ENCODE measurements at regions not wholly inside any gene's neighbourhood (a gene's known extent, or its start where the extent isn't known, plus 50 kb on each side); places are given as distances from the start of the nearest gene placed in this dataset.
"Not testable (repeated sequence)": the region's sequence is repeated elsewhere in the genome, so short reads cannot be mapped to it uniquely, and the experiment has no call there.

DNA sequence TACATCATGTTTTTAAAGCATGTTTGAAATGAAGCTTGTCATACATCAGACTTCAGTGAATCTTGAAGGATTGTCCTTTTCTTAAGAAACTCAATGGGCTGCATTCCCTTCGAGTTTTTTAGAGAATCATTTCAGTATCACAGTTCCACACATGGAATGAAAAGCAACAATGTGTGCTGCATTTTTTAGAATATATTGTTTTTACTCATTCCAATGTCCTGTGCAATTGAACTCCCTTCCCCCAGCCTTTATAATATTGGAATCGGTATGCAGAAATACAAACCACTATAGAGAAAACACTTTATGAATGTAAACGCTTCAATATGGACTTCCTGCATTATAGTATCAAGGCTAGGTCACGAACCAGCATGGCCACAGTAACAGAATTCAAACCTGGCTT lies 634.4 kb downstream of the GATA3 start:
- DNase-seq (ENCODE audit: low spot score): no peak

DNA sequence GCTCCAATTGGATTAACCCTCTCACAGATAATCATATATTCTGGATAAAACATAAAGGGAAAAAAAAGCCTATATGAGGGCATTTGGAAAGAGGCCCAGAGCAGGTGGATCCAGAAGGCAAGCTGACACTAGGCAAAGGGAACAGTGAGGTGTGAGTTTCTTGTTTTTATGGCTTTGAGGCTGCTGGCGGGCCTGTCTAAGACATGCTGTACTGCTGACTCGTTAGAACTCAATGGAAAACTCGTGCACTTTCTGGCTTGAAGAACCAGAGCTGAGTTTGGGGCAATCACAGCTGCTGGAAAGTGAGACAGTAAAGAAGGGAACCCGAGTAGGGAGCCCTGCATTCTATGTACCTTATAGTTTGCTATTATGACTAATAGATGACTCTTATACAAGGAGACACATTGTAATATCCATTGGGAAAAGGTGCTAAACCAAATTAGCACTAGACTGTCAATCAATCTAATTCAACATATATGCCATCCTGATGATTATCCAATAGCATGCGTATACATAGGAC lies 637.1 kb downstream of the GATA3 start:
- no peak for DNase-seq (ENCODE audit: low spot score)

DNA sequence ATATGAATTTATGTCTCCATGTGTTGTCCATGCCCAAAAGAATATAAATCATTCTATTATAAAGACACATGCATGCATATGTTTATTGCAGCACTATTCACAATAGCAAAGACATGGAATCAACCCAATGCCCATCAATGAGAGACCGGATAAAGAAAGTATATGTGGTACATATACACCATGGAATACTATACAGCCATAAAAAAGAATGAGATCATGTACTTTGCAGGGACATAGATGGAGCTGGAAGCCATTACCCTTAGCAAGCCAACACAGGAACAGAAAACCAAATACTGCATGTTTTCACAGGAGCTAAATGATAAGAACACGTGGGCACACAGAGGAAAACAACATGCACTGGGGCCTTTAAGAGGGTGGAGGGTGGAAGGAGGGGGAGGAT lies 639.1 kb downstream of the GATA3 start:
- not testable (repeated sequence) for DNase-seq (ENCODE audit: low spot score)

DNA sequence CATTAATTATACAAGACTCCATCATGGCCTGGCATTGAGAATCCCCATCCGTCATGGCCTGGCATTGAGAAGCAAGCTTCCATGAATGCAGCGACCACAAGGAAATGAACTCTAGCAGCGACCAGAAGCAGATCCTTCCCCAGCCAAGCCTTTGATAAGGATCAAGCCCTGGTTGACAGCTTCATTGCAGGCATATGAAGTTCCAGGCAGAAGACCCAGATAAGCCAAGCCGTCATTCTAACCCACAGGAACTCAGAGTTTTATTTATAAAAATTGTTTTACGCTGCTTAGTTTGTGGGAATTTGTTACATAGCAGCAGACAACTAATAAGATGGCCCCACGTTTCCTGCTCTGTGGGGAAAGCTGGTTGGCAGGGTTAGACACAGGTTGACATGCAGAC lies 642.3 kb downstream of the GATA3 start:
- DNase-seq (ENCODE audit: low spot score): no peak

DNA sequence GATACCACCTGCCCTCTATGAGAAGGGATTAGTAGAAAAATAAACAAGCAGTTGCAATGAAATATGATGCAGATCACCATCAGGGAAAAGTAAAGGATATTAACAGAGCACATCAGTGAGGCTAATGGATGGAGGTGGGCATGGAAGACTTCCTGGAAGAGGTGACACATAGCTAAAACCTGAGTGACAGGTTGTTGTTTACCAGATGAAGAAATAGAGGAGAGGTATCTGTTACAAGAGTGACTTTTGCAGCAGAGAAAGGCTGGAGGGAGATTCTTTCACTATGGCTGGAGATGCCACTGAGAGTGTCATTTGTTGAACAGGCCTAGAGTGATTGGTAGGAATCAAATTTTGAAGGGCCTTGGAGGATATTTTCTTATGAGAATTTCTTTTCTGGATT lies 646.2 kb downstream of the GATA3 start:
- no peak for DNase-seq (ENCODE audit: low spot score)

DNA sequence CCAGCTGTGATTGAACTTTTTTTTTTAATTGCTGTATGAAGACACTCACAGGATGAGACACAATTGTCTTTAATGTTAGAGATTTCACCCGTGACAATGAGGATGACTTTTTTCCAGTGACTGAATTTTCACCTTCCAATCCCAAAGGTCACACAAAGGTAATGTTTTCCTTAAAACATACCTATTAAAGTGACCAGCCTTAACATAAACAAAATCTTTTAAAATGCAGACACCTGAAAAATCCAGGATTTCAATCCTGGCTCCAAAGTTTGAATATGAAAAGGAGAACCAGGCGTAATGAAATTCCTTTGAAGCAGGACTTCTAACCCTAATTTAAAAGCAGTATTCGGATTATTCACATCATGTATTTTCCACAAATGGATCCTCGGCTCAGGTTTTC lies 647.7 kb downstream of the GATA3 start:
- no peak for DNase-seq (ENCODE audit: low spot score)

DNA sequence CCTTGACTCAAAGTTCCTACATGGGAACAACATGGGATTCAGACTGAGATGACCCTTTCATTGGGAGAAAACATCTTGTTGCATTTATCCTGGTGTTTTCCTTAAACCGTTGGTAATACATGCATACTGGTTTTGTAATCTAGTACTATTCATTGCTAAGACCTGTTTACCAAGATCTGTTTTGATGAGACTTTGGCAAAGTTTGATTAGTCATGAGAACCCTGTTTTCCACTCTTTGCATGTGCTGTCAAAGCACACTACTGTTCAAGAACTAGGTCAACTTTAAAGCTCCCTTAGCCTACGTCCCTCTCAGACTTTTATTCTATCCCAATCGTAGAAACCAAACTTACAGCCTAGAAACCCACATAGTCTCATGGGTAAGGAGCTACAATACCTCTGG lies 650.9 kb downstream of the GATA3 start:
- DNase-seq (ENCODE audit: low spot score): no peak

DNA sequence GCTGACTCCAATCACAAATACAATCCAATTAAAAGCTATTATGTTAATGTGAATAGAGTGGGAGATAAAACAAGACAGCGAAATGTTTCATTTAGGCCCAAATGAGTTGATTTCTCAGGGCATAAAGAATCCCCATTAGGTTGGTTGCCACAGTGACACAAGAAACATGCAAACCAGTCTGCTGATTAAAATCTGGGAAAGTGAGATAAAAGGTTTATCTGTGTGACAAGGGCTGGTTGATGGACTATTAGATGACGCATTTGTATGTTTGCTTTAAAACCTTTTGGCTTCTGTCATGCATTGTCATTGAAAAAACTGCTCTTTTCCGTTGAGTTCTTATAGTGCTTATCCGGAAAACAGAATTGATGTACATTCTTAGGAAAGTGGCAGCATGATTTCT lies 658.2 kb downstream of the GATA3 start:
- DNase-seq (ENCODE audit: low spot score): no peak

DNA sequence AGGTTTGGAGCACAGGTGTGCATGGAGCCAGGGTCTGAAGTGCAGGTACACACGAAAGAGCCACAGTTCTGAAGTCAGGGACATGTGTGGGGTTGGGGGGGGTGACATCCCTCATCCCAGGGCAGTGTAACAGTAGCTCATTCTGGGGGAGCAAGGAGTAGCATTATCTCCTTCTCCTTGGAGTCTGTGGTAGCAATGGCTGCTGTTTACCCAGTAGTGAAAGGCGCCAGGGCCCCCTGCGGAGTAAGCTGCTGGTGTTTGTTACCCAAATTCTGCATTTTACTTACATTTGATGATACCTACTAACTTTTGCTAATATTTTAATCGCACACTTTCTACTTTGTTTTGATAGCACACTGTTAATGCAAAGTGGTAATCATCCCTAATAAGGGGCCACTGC lies 665.5 kb downstream of the GATA3 start:
- DNase-seq (ENCODE audit: low spot score): no peak

DNA sequence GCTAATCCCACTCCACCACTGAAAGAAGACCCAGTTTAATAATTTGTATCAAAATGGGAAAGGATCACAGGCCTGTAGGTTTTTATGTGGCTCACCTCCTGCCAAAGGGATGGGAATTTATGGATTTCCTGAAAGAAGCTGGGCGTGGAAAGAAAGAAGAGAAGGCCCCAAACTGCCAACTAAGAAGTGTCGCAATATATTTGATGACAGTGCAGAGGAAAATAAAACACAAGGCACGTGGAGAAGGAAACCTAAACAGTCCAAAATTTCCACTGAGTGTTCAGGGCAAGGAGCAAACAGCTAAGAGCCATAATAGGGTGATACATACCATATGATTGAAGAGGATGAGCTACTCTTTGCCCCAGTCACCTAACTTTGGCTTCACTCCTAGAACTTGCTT lies 667.2 kb downstream of the GATA3 start:
- peak; percentile 45 for DNase-seq (ENCODE audit: low spot score)

DNA sequence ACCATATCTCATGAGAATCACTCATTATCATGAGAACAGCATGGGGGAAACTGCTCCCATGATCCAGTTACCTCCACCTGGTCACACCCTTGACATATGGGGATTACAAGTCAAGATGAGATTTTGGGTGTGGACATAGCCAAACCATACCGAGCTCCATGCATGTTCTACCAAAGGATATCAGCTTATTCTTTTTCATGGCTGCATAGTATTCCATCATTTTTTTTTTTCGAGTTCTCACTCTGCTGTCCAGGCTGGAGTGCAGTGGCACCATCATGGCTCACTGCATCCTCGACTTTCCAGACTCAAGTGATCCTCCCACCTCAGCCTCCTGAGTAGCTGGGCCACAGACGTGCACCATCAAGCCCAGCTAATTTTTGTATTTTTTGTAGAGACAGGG lies 668.3 kb downstream of the GATA3 start:
- no peak for DNase-seq (ENCODE audit: low spot score)

DNA sequence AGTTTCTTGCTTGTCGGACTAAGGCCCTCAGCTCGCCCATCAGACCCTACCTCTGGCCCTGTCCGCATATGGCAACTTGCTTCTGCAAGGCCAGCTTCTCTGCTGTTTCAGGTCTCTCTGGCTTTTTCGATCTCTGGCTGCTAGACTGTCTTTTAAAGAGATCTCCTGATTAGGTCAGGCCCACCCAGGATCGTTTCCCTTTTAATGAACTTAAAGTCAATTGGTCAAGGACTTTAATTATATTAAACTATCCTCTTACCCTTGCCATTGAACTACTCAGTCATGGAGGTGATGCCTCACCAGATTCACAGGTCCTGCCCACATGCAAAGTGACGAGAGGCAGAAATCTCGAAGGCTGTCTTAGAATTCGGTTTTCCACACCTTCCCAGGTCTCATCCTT lies 670.9 kb downstream of the GATA3 start:
- DNase-seq (ENCODE audit: low spot score): no peak

DNA sequence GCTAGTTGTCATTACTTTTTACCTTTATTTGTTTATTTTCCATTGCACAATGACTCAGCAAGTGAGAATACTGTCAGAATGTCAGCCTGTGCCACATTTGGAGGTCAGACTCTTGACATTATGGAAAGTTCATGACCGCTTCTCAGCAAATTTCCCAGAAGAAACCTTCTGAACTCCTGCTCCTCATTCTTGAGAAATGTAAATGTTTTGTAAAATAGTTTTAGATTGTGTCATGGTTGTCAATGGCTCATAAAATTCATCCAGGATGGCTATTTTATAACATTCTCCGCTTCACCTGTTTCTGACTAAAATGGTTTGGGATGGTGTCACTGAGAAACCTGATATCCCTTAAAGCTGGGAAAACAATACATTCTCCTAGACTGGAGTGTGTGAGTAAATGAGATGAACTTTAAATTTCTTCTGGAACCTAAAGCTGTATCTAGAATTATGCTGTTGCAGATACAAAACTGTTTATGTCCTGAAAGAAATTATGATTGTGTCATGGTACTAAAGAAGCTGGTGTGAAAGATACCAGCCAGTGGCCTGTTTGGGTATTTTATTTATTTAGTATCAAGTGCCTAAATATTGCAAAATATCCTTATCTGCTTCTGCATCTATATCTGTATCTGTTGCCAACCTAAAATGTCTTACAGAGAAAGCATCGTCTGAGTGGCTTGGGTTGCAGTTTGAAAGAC lies 671.7 kb downstream of the GATA3 start:
- DNase-seq (ENCODE audit: low spot score): peak; percentile 12

DNA sequence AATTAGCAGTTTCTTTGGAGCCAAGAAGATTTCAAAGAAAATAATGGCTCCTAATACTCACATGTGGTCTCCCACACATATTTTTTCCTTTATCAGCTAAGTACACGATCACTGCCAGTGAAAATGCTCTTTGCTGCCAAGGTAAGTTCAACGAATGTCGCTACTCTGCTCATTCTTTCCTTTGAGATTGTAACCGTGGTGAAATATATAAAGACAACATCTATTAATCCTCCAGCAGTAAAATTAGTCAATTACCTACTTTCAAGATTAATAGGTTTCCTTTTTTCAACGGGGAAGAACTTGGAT lies 672.2 kb downstream of the GATA3 start:
- DNase-seq (ENCODE audit: low spot score): no peak

DNA sequence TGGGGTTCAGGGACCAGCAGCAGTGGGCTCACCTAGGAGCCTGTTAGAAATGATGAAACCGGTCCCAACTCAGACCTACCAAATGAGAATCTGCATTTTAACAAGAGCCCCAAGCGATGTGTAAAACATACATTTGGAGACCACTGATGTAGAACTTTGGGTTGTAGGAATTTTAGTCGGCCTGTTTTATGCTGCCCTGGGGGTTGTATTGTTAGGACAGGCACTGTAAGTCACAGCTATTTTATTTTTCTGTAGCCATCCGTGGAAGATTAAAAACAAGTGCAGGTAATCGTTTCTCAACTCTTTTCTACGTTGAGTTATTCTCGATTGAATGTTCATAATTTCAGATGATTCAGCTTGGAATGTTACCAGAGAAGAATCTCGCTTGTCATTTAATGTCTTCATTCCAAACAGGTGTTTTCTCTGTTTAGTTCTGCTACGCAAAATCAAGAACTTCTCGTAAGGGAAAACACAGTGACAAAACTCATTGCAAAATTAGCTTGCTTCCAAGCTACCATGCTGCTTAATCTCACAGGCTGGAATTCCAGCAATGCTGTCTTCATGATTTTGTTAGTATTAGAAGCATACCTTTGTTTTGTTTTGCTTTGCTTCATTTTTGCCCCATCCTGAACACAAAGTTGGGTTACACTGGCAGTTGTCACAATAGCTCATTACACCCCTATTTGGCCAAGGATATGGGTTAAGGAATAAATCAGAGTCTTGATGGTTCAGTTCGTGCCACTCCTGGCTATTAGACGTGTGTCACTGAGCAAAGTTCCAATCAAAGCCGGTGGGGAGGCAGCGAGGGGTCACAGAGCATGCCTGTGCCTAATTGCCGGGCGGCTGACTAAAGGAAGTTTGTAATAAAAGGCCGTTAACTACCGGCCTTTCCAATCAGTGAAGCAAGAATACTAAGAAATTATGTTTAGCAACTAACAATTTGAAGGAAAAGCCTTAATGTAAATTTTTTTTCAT lies 676.9 kb downstream of the GATA3 start:
- DNase-seq (ENCODE audit: low spot score): no peak

DNA sequence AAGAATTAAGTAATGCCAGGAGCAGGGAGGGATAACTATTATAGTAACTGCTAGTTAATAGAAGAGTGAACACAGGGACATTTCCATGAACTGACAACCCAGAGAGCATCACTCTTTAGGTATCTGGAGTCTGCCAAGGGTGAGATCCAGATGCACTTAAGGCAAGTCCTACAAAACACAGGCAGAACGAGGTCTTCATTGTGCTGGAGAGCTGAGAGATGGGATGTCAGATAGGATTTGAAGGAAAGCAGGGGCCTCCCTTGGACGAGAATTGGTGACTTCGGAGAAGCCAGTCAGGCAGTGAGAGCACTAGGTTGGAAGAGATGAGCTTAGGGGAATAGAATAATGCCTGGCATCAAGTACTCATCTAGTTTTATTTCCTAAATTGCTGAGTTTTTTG lies 684.5 kb downstream of the GATA3 start:
- DNase-seq (ENCODE audit: low spot score): no peak

DNA sequence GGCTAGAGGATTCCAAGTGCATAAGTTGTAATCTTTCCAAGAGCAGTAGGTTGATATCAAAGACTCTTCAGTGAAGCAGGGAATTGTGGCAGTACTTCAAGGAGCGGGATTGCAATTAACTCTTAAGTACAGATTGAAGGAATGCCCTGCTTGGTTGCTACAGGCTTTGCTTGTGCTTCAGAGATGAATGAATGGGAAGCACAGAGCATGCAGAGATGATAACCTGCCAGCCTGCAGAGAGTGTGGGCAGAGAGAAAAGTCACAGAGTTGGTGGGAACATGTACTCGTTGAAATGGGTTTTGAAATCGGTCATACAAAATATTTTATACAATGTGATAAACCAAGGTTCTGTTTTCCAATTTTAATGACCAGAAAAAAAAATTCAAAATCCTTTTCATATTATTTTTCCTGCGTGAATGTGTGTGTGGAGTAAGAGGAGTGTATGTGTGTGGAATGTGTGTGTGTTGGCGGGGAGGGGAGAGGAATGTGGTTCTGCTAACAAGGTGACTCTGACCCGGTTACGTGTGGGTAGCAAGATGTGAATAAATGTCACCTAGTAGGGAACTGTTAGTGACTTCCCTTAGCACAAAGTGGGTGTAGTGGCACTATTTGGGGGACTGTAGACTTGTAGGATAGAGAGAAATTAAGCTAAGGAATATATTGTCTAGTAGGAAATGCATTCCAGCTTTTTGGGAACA lies 697.8 kb downstream of the GATA3 start:
- DNase-seq (ENCODE audit: low spot score): no peak

DNA sequence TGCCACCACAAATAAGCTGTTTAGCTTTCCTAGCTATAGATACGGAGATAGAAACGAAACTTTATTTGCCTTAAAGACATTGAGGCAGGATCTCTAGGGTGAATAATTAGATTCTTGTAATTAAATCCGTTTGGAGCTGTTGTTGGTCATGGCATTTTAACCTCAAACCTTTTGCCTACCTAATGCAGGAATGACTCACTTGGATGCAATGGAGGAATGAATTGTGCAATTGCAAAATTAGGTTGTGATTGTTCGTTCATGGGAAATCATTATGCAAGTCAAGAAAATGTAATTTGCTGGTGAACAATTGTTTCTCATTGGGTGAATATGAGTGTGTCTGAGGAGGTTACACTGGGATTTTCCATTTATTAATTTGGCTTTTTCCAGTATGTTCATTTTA lies 703.5 kb downstream of the GATA3 start:
- peak; percentile 62 for DNase-seq (ENCODE audit: low spot score)

DNA sequence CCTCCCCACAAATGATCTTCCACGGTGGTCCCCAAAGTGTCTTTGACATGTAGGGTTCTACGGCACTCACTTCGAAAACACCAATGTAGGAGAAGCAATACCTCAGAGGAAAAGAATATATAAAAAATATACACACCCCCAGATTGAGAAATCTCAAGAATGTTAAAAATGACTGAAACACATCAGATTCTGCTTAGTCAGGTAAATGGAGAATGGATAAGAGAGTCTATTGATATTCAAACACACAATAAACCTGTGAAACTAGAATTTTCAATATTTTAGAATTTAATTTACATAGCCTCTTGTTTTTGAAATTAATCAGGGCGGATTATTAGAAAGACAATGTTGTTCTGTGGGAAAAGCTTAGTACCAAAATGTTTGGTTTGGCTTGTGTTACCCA lies 712.4 kb downstream of the GATA3 start:
- no peak for DNase-seq (ENCODE audit: low spot score)

DNA sequence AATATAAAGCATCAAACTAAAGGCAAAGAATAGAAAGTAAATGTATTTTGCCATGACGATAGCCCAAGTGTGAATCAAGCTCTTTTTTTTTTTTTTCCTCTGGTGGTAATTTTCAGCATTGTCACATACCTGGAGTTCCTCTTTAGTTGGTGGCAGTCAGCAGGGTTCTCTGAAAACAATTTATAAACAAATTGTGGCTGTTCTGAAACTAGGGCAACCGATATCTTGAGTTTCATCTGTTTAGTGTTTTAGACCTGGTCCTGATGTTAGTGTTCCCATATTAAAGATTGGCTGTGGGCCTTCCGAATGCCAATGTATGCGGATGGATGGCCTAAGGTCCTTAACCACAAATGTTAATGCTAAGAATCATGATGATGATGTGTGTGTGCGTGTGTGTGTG lies 713.1 kb downstream of the GATA3 start:
- DNase-seq (ENCODE audit: low spot score): peak; percentile 58

DNA sequence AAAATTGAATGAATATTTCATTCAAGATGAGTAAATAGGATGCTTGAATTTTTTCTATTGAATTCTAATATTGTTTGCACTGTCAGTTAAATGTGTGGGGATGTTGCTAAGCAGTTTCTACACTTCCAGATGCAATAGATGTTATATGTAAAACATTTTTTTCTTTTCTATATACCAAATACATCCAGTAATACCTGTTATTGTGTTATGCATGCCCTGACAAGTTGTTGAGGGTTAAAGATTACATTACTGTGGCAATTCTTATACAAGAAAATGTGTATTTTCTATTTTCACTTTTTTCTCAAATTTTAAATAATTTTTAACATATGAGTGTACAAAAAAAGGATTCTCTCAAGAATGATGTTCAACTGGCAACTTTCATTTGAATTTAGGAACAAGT lies 713.9 kb downstream of the GATA3 start:
- DNase-seq (ENCODE audit: low spot score): no peak

DNA sequence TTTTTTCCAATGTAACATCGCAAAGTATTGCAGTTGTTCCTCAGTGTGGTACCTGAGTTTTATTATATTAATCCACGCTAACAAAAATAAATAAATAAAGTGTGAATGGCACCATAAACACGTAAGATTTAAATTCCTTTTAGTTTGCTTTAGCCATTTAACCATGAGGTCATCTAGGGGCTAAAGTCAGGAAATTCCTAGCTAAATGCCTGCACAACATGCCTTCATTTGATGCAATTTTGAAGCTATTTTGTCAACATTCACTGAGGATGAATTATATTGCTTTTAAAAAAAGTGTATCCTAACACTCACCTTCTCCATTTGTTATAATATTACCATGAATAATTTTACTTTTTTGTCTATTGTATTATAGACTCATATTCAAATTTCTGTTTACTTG lies 714.4 kb downstream of the GATA3 start:
- no peak for DNase-seq (ENCODE audit: low spot score)

Data from H4 (cell line).